Spleen (tissue), 7 donors: ENCODE measurements at regions not wholly inside any gene's neighbourhood (a gene's known extent, or its start where the extent isn't known, plus 50 kb on each side); places are given as distances from the start of the nearest gene placed in this dataset.

Source experiments
- CTCF ChIP-seq, 11 experiments: fragments of 200-600 bp in 7 of 11; fragments of 450-650 bp in 4 of 11; sonication (generic) in 4 of 11; IDR thresholded peaks in 8 of 11; conservative IDR thresholded peaks in 3 of 11; 1 replicate in 7 of 11; 2 replicates in 4 of 11; pipeline versions ENCODE4 v1.4.0 to v1.8.0; 2016 to 2021; ENCODE audit warnings: antibody characterized with exemption in 11 of 11, inconsistent platforms in 4 of 11, mild to moderate bottlenecking in 1 of 11
- POLR2AphosphoS5 ChIP-seq, 3 donors: sonication (generic); formaldehyde crosslinking; IDR thresholded peaks; one replicate each; pipeline ENCODE4 v1.5.1; 2017; ENCODE audit warnings: antibody characterized with exemption in 3 of 3
- donor health status: DM: no; HTN: no; CAD: no; lungs with moderate emphysema.
- donor health status: DM: no; HTN: no; CAD: no.
- donor health status: DM: no; HTN: no; CAD: no.

- TF ChIP-seq CTCF (IDR thresholded peaks at IDR 0.05 in 8 of 11, conservative IDR thresholded peaks at IDR 0.05 in 3 of 11) (no peak), POLR2AphosphoS5 (IDR thresholded peaks at IDR 0.05) (no peak)
Measured at GRCh38 chr10:83990126-83990525, 149.2 kb upstream of the GHITM start.
